Mesenchymal stem cell (in vitro differentiated cells and primary cell): ENCODE measurements at regions not wholly inside any gene's neighbourhood (a gene's known extent, or its start where the extent isn't known, plus 50 kb on each side); places are given as distances from the start of the nearest gene placed in this dataset.
"Not testable (repeated sequence)": the region's sequence is repeated elsewhere in the genome, so short reads cannot be mapped to it uniquely, and the experiment has no call there.

Source experiments
- DNase-seq: peaks from one replicate; pipeline ENCODE4 v3.0.0-alpha.2; 2013
- H2AFZ ChIP-seq: one replicate; pipeline ENCODE4 v1.6.1; 2013; ENCODE audit warnings: low read depth, mild to moderate bottlenecking, control low read depth, inconsistent platforms, low read length, moderate library complexity
- H2AK5ac ChIP-seq: 2 replicates; pipeline ENCODE4 v1.6.1; 2013; ENCODE audit warnings: low read length, moderate library complexity, mild to moderate bottlenecking, inconsistent platforms; ENCODE audit not compliant: severe bottlenecking
- H2BK120ac ChIP-seq: one replicate; pipeline ENCODE4 v1.6.1; 2013; ENCODE audit warnings: low read depth, mild to moderate bottlenecking, inconsistent platforms, low read length, moderate library complexity
- H2BK12ac ChIP-seq, 2 experiments: one replicate each; pipeline ENCODE4 v1.6.1; 2013; ENCODE audit warnings: inconsistent platforms in 2 of 2, low read length in 2 of 2, mild to moderate bottlenecking in 2 of 2, moderate library complexity in 2 of 2, control low read depth in 1 of 2
- H2BK15ac ChIP-seq: one replicate; pipeline ENCODE4 v1.6.1; 2013; ENCODE audit warnings: mild to moderate bottlenecking, low read depth, inconsistent platforms; ENCODE audit not compliant: poor library complexity, severe bottlenecking
- H2BK5ac ChIP-seq: 2 replicates; pipeline ENCODE4 v1.6.1; 2013; ENCODE audit warnings: low read depth, mild to moderate bottlenecking, low read length, control low read depth, inconsistent platforms; ENCODE audit not compliant: poor library complexity, severe bottlenecking
- H3K14ac ChIP-seq, 2 experiments: one replicate each; pipeline ENCODE4 v1.6.1; 2013; ENCODE audit warnings: inconsistent platforms in 2 of 2, low read length in 2 of 2, control low read depth in 1 of 2, mild to moderate bottlenecking in 1 of 2, moderate library complexity in 1 of 2
- H3K18ac ChIP-seq, 2 experiments: one replicate each; pipeline ENCODE4 v1.6.1; 2013; ENCODE audit warnings: inconsistent platforms in 2 of 2, low read length in 2 of 2, control low read depth in 1 of 2, low read depth in 1 of 2, mild to moderate bottlenecking in 1 of 2
- H3K23ac ChIP-seq, 2 experiments: one replicate each; pipeline ENCODE4 v1.6.1; 2013; ENCODE audit warnings: inconsistent platforms in 2 of 2, low read length in 2 of 2, mild to moderate bottlenecking in 2 of 2, moderate library complexity in 2 of 2, control low read depth in 1 of 2
- H3K27ac ChIP-seq: 2 replicates; pipeline ENCODE4 v1.5.1; 2013; ENCODE audit warnings: mild to moderate bottlenecking, moderate library complexity, low read length, control low read depth, inconsistent platforms; ENCODE audit not compliant: poor library complexity, severe bottlenecking
- H3K27me3 ChIP-seq, 2 experiments: 2 replicates each; pipeline versions ENCODE4 v1.6.1 to v1.7.0; 2013; ENCODE audit warnings: low read length in 2 of 2, mild to moderate bottlenecking in 2 of 2, moderate library complexity in 2 of 2, control low read depth in 1 of 2, inconsistent platforms in 1 of 2; ENCODE audit not compliant: control insufficient read depth in 1 of 2, insufficient read depth in 1 of 2
- H3K36me3 ChIP-seq, 2 experiments: 2 replicates each; pipeline versions ENCODE4 v1.6.1 to v1.7.0; 2013; ENCODE audit warnings: low read length in 2 of 2, control low read depth in 1 of 2, inconsistent platforms in 1 of 2, low read depth in 1 of 2, mild to moderate bottlenecking in 1 of 2; ENCODE audit not compliant: insufficient read depth in 2 of 2, control insufficient read depth in 1 of 2
- H3K4ac ChIP-seq, 2 experiments: one replicate each; pipeline ENCODE4 v1.6.1; 2013; ENCODE audit warnings: inconsistent platforms in 2 of 2, low read length in 2 of 2, mild to moderate bottlenecking in 2 of 2, moderate library complexity in 2 of 2, control low read depth in 1 of 2, low read depth in 1 of 2
- H3K4me1 ChIP-seq: 2 replicates; pipeline ENCODE4 v1.6.1; 2013; ENCODE audit warnings: low read depth, low read length, control low read depth; ENCODE audit not compliant: control insufficient read depth, insufficient read depth
- H3K4me2 ChIP-seq: 2 replicates; pipeline ENCODE4 v1.6.1; 2013; ENCODE audit warnings: low read length, mild to moderate bottlenecking, inconsistent platforms; ENCODE audit not compliant: poor library complexity, severe bottlenecking
- H3K4me3 ChIP-seq, 2 experiments: 2 replicates each; pipeline versions ENCODE4 v1.5.1 to v1.7.0; 2013; ENCODE audit warnings: low read length in 2 of 2, mild to moderate bottlenecking in 2 of 2, control low read depth in 1 of 2, low read depth in 1 of 2; ENCODE audit not compliant: insufficient read depth in 1 of 2
- H3K79me1 ChIP-seq: replicated peaks from 2 replicates; pipeline ENCODE4 v1.6.1; 2013; ENCODE audit warnings: mild to moderate bottlenecking, control low read depth, low read length, inconsistent platforms; ENCODE audit not compliant: poor library complexity, severe bottlenecking
- H3K9ac ChIP-seq: 2 replicates; pipeline ENCODE4 v1.7.0; 2013; ENCODE audit warnings: mild to moderate bottlenecking, low read length, moderate library complexity
- H3K9me3 ChIP-seq: 2 replicates; pipeline ENCODE4 v1.7.0; 2013; ENCODE audit warnings: mild to moderate bottlenecking, low read length; ENCODE audit not compliant: control insufficient read depth
- H4K8ac ChIP-seq: one replicate; pipeline ENCODE4 v1.6.1; 2013; ENCODE audit warnings: inconsistent platforms, mild to moderate bottlenecking, low read length, moderate library complexity
- H4K91ac ChIP-seq: one replicate; pipeline ENCODE4 v1.6.1; 2013; ENCODE audit warnings: mild to moderate bottlenecking, low read length, inconsistent platforms
- WGBS: methylation state at CpG from one replicate; pipeline ENCODE4 v1.1.7; 2013; ENCODE audit warnings: mixed read lengths; 5-methylcytosine and 5-hydroxymethylcytosine counted together

DNA sequence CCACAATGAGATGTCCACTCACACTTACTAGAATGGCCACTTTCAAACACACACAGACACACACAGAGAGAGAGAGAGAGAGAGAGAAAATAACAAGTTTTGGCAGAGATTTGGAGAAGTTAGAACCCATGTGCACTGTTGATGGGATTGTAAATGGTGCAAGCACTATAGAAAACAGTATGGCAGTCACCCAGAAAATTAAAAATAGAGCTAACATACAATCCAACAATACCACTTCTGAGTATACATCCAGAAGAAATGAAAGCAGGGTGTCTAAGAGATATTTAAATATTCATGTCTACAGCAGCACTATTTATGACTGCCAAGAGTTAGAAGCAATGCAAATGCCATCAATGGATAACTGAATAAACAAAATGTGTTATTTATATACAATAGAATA is 359.9 kb upstream of the COX7C start:
- no peak overlapping the region for H3K4me3 ChIP-seq
- H4K8ac ChIP-seq: no peak overlapping the region
- no peak overlapping the region for H3K14ac ChIP-seq
- no peak overlapping the region for H3K27ac ChIP-seq
- H3K27me3 ChIP-seq: no peaks in the 10 kb centered on the region
- peaks cover 4% of the 10 kb centered on the region for H3K9me3 ChIP-seq
- H2BK15ac ChIP-seq: no peak overlapping the region
- H2AK5ac ChIP-seq: no peak overlapping the region
- H3K9ac ChIP-seq: no peak overlapping the region
- no peak overlapping the region for H4K91ac ChIP-seq
- no peak overlapping the region for H3K4ac ChIP-seq
- no peak overlapping the region for H2BK5ac ChIP-seq
- no peak overlapping the region for H3K4me2 ChIP-seq
- H2BK120ac ChIP-seq: no peak overlapping the region
- no peak overlapping the region for H3K23ac ChIP-seq
- DNase-seq: no peak
- H2BK12ac ChIP-seq: no peak overlapping the region
- no peak overlapping the region for H3K18ac ChIP-seq
- no peaks in the 10 kb centered on the region for H3K36me3 ChIP-seq
- H2AFZ ChIP-seq: no peak overlapping the region
- H3K4me1 ChIP-seq: no peaks in the 10 kb centered on the region
- no peaks in the 10 kb centered on the region for H3K79me1 ChIP-seq

DNA sequence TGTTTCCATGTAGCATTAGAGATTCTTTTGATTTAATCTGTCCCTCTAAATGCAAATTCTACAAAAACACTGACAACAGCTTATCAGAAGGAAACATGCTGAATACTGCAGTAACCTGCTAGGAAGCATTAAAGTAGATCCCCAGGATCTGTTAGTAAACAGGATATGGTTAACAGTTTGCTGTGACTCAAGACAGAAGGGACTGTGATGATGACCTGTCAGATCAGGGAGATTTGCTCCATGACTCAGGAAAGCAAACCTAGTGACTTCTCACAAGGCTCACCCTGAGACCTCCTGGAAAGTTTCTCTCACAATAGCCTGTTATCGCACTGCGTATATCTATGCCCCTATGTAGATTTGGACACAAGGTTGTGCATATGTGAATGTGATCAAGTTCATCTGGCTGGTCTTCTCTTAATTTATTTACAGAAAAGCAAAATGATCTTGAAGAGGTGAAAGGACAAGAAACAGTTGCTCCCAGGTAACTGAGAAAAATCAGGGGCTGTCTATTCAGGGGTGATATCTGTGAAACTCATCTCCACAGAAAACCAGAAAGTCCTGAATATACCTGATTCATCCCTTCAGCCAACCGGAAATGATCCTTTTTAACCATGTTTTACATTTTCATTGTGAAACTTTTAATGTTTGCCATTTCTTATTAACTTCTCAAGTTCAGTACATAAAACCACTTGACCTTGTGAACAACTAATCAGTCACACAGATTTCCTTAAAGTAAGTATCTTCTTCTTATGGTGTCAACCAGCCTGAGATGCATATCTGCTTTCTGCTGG is 333.1 kb upstream of the COX7C start:
- H2BK5ac ChIP-seq, H3K4me2 ChIP-seq, H3K9me3 ChIP-seq, H3K27ac ChIP-seq, H3K4me3 ChIP-seq, H3K27me3 ChIP-seq, H2BK120ac ChIP-seq, H4K8ac ChIP-seq, H3K9ac ChIP-seq, DNase-seq, H2AFZ ChIP-seq, H3K23ac ChIP-seq, H2BK12ac ChIP-seq, H3K4me1 ChIP-seq, H3K18ac ChIP-seq, H4K91ac ChIP-seq, H3K14ac ChIP-seq, H2AK5ac ChIP-seq, H3K4ac ChIP-seq, H3K36me3 ChIP-seq, H3K79me1 ChIP-seq, H2BK15ac ChIP-seq: not testable (repeated sequence)
- 76% methylated on average over 3 of the region's 3 CpGs for WGBS

DNA sequence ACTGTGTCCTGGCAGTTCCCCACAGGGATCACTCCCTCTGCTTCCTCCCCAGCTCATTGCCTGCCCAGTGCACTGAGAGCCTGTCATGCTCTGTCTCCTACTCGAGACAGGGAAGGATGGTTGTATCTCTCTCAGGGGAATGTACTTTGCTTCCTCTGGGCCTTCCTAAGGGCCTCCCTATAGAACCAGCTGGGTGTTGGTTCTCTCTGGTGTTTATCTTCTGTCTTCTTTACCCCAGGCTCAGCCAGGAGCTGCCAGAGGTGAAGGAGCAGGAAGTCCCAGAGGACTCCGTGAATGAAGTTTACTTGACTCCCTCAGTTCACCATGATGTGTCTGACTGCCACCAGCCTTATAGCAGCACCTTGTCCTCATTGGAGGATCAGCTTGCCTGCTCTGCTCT is 330.3 kb upstream of the COX7C start:
- not testable (repeated sequence) for H2BK120ac ChIP-seq, H3K18ac ChIP-seq, H3K9me3 ChIP-seq, H3K4me1 ChIP-seq, H3K79me1 ChIP-seq, H3K27me3 ChIP-seq, H2BK5ac ChIP-seq, H2AK5ac ChIP-seq, H2AFZ ChIP-seq, H3K4ac ChIP-seq, H3K23ac ChIP-seq, H3K36me3 ChIP-seq, H3K9ac ChIP-seq, H4K91ac ChIP-seq, H2BK15ac ChIP-seq, DNase-seq, H2BK12ac ChIP-seq, H3K4me2 ChIP-seq, H3K4me3 ChIP-seq, H4K8ac ChIP-seq, H3K14ac ChIP-seq, H3K27ac ChIP-seq
- WGBS: no CpG with 5 or more reads among the region's 2 CpGs

DNA sequence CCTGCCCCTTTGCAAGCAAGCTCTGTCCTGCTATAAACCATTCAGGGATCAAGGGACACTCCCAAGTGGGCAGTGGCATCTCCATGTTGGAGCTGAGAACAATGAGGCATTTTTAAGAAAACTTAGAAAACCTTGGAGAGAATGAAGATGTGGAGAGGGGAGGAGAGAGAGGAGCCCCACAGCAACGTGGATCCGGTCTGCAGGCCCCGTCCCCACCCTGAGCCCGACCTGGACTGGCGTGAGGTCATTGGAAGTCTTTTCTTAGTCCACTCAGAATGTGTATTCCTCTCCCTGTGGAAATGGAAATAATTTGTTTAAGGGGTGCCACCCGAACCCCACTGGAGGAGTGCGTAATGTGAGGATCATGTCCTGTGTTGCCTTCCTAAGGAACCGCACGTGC is 328.0 kb upstream of the COX7C start:
- H3K4me1 ChIP-seq, H3K14ac ChIP-seq, H3K9me3 ChIP-seq, H3K27me3 ChIP-seq, H4K8ac ChIP-seq, H3K27ac ChIP-seq, H2BK120ac ChIP-seq, H3K18ac ChIP-seq, H2BK15ac ChIP-seq, H3K4me3 ChIP-seq, H4K91ac ChIP-seq, H3K36me3 ChIP-seq, H3K23ac ChIP-seq, DNase-seq, H3K9ac ChIP-seq, H2BK5ac ChIP-seq, H2AFZ ChIP-seq, H3K79me1 ChIP-seq, H2BK12ac ChIP-seq, H3K4me2 ChIP-seq, H2AK5ac ChIP-seq, H3K4ac ChIP-seq: not testable (repeated sequence)
- 86% methylated on average over 5 of the region's 9 CpGs for whole genome bisulfite sequencing
